ENCODE measurements at regions not wholly inside any gene's neighbourhood (a gene's known extent, or its start where the extent isn't known, plus 50 kb on each side); places are given as distances from the start of the nearest gene placed in this dataset.

DNA sequence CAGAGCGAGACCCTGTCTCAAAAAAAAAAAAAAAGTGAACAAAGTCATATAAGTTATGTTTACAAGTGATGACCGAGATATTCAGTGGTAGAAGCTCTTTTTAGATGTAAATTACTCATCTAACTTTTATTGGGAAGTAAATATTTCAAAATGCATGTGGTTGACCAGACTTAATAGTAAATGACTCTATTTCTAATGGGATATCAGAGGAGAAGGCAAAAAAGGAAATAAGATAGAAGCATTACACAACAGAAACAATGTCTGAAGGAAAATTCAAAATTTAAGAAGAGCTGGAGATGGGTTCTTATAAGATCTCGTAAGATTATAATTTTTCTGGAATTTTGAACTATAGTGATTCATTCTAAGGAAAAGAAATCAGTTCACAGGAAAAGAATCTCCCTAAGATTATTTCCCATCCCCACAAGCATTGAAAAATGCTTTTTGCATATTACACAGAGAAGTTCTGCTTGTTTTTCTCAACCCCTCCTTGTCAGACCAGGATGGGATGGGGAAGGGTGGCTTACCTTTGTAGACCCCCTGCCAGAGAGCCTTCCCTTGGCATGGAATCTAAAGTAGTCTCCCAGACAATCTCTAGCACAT is 63.1 kb upstream of the STK38L start:
- no peak for DNase-seq

DNA sequence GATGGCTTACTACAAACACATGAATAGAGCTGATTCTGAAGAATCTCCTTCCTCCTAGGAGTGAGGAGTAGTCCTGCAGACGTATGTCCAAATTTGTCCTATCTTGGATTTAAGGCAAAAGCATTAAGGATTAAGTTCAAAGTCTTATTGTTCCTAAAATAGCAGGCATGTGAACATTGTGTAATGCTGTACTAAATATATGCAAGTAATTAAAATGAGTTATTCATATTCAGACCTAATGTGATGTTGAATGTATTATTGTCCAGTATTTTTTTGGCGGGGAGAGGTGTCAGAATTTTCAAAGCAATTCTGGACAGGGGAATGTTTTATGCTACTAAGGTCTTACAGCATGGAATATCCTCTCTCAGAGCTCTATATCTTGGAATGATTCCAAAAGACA is 60.7 kb upstream of the STK38L start:
- DNase-seq: no peak

DNA sequence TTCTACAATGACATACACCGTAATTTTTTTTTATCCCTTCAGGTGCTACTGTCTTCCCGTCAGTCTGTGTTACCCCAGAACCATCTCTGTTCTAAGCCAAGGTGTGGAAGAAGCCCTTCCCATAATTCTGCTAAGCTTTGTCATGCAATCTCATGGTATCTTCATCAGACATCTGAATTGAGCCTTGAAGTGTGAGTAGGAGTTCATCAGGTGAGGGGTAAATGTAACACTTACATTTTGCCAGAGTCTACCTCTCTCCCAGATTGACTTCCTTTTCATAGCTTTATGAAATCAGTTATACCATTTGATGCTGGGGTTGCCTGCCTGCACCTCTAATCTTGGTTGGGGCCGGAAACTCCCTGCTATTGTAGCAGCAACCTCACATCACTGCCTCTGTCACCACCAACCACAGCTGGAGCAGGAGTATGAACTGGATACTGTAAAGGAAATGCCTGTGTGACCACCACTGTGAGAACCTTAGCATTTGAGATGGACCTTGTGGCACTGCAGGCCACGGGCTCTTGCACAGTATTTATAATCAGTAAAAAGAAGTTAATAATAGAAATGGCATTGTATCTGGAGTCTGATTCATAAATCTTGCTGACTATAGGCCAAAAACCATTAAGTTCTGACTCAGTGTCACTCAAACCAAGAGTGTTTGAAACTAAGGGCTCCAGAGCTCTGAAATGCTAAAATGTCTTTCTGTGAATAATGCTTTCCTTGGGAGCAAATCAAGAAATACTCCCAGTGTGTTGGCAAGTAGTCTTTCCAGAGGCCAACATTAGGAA is 58.7 kb upstream of the STK38L start:
- DNase-seq: no peak

DNA sequence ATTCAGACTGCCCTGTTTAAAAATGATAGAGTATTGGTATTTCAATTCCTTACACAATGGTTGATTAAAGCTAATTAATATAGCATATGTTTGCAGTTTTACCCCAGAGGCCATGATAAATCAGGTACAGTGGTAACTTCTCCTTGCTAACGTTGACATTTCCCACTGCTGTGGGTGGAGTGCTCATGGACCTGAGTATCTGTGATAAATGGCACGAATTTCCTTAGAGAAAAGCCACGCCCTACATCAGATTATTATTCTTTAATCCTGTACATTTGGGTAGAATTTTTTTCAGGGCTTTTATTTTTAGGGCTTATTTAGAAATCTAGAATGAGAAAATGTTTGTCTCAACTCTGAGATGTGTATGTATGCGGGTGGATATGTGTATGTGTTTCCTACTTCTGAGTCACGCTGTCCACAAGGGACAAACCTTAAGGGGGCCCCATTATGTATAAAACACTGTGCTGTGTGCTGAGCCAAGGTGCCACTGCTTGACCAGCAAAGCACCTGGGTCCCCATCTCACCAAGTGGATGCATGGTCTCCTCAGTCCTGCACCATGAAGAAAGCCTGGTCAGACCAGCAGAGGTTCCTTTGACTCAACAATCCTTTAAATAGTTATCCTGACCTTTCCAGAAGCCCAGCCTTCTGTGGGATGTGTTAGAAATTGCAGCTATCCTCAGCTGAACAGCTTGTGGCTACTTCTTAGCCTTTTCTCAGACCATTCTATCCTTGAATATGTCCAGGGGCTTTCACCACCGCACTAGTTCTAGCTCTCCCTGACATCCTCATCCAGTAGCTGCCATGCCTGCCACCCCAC is 57.9 kb upstream of the STK38L start:
- DNase-seq: no peak

DNA sequence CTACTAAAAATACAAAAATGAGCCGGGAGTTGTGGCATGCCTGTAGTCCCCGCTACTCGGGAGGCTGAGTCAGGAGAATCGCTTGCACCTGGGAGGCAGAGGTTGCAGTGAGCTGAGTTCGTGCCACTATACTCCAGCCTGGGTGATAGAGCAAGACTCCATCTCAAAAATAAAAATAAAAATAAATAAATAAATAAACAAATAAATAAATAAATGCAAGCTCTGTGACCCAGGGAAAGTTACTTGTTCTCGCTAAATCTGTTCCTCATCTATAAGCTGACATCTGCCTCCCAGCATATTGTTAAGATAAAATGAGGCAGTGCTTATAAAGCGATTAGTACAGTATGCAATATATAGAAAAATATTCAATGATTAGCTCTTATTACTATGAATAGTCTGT is 56.4 kb upstream of the STK38L start:
- DNase-seq: no peak

DNA sequence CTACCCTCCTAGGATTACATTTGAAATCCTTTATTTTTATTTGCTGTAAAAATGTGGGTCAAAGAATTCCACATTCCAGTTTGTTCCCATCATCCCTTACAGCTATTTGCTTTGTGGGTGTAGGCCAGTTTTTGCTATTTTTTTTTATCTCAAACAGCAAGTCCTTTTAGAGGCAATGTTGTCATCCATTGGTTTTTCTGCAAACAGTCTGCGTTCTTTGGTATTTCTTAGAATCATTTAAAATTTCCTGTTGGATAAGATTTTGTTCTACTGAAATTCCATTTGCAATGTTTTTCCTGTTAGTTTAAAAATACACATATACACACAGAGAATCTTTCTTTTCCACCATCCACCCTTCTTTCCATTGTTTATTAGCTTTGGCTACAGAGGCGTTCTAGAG is 53.3 kb upstream of the STK38L start:
- DNase-seq: no peak

DNA sequence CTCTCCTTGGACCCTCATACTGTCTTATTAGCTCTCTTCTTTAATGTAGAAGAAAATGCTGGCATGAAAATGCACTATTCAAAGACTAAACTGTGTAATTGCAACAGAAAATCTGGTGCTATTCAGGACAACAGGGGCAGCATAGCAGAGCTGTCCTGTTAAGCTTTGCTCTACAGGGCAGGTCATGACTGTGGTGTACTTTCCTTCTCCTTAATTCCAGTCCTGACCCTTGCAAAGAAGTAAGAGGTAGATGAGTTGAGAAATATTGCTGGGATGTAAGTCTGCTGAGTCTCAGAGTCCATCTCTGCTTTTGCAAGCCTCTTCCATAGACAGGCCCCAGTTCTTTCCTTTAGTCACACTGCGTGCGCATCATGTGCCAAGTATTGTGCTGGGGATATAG is 52.6 kb upstream of the STK38L start:
- DNase-seq: no peak

DNA sequence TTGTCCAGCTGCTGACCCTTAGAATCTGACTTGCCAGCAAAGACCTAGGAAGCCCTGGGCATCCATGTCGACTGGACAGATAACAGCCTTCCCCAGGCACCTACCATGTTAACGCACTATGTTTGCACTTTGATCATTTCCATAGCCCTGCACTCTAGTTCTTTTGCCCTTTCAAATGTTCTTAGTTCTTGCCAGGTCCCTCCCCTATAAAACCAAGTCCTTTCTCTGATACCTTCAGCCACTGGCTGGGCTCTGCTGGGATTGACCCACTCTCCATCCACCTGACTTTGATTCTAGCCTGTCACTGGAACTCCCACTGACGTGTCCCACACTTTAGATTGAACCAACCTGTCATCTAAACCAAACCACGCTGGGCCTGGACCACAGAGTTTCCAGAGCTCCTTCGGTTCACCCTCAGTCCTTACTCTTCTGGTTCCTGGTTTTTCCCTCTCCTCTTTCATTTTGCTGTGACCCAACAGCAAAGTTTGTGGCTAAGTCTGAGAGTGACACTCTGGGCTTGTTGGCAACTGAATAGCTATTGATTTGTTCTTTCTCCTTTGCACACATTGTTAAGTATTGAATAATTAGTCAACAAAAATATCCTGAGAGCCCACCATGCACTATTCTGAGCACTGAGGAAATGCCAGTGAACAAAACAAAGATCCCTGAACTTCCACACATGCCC is 51.8 kb upstream of the STK38L start:
- no peak for DNase-seq

DNA sequence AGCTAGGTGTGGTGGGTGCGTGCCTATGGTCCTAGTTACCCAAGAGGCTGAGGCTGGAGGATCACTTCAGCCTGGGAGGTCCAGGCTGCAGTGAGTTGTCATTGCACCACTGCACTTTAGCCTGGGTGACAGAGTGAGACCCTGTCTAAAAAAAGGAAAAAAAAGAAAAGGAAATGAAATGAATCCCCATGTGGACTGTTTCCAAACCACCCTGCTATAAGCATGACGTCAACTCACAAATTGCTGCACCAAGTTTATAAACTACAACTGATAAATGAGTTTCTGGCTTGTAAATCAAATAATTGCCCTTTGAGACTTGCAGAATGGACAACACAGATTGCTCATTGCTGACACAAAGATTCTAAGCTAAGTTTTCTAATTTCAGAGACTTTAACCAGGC is 51.0 kb upstream of the STK38L start:
- no peak for DNase-seq

DNA sequence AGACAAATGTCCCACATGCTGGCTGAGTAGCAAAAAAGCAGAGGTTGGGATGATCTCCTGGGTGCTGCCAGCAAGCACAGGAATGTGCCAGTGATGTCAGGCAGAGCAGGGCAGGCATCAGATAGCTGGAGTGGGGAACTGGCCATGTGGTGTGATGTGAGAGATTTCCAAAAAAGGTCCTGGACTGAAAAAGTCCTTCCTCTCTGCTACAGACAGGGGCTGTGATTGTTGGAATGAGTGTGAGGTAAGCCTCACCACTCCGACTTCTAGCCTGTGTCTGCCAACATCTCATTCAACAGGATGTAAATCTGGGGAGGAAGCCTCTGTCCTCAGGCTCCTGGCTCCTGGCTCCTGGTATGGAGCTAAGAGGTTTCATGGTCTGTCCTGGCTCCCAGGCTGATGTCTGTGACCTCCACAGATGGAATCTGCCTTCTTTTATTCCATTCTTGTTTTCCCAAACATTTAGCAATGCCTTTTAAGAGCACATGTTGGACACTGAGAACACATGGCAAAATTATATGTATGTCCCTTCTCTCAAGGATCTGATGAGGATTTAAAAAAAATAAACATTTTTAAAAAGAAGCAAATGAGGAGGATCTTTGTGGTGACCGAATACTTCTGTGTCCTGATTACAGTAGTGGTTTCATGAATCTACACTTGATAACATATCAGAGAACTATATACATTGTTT is 50.1 kb upstream of the STK38L start:
- no peak for DNase-seq

All from NCI-H82 (cell line).